ENCODE measurements at regions not wholly inside any gene's neighbourhood (a gene's known extent, or its start where the extent isn't known, plus 50 kb on each side); places are given as distances from the start of the nearest gene placed in this dataset.

DNA sequence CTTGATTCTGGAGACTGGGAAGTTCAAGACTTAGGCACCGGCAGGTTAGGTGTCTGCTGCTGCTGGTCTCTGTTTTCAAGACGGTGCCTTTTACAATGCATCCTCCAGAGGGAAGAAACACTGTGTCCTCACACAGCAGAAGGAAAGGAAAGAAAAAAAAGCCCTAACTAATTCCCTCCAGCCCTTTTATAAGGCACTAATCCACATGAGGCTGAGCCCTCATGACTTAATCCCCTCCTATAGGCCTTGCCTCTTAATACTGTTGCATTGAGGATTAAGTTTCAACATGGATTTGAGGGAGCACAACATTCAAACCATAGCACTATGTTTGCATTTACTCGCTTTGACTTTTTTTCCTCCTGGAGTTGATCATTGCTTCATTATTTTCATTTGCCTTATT is 585.9 kb downstream of the TLR4 start:
- TF ChIP-seq, protein P1, sequence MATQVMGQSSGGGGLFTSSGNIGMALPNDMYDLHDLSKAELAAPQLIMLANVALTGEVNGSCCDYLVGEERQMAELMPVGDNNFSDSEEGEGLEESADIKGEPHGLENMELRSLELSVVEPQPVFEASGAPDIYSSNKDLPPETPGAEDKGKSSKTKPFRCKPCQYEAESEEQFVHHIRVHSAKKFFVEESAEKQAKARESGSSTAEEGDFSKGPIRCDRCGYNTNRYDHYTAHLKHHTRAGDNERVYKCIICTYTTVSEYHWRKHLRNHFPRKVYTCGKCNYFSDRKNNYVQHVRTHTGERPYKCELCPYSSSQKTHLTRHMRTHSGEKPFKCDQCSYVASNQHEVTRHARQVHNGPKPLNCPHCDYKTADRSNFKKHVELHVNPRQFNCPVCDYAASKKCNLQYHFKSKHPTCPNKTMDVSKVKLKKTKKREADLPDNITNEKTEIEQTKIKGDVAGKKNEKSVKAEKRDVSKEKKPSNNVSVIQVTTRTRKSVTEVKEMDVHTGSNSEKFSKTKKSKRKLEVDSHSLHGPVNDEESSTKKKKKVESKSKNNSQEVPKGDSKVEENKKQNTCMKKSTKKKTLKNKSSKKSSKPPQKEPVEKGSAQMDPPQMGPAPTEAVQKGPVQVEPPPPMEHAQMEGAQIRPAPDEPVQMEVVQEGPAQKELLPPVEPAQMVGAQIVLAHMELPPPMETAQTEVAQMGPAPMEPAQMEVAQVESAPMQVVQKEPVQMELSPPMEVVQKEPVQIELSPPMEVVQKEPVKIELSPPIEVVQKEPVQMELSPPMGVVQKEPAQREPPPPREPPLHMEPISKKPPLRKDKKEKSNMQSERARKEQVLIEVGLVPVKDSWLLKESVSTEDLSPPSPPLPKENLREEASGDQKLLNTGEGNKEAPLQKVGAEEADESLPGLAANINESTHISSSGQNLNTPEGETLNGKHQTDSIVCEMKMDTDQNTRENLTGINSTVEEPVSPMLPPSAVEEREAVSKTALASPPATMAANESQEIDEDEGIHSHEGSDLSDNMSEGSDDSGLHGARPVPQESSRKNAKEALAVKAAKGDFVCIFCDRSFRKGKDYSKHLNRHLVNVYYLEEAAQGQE (IDR thresholded peaks at IDR 0.05), result no peak
- TF ChIP-seq, protein P2, sequence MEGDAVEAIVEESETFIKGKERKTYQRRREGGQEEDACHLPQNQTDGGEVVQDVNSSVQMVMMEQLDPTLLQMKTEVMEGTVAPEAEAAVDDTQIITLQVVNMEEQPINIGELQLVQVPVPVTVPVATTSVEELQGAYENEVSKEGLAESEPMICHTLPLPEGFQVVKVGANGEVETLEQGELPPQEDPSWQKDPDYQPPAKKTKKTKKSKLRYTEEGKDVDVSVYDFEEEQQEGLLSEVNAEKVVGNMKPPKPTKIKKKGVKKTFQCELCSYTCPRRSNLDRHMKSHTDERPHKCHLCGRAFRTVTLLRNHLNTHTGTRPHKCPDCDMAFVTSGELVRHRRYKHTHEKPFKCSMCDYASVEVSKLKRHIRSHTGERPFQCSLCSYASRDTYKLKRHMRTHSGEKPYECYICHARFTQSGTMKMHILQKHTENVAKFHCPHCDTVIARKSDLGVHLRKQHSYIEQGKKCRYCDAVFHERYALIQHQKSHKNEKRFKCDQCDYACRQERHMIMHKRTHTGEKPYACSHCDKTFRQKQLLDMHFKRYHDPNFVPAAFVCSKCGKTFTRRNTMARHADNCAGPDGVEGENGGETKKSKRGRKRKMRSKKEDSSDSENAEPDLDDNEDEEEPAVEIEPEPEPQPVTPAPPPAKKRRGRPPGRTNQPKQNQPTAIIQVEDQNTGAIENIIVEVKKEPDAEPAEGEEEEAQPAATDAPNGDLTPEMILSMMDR (IDR thresholded peaks at IDR 0.05), result no peak

All from A549 (cell line).